GM19468 (cell line): ENCODE measurements at regions not wholly inside any gene's neighbourhood (a gene's known extent, or its start where the extent isn't known, plus 50 kb on each side); places are given as distances from the start of the nearest gene placed in this dataset.

Source experiments
- ATAC-seq: cut with Tn5 transposase; IDR thresholded peaks from one replicate; pipeline ENCODE4 v1.9.1; 2021; ENCODE audit warnings: mild to moderate bottlenecking, moderate library complexity, moderate number of reproducible peaks; ENCODE audit not compliant: unreplicated experiment; ENCODE audit errors: extremely low read depth

- ATAC-seq: no peak
Observed at GRCh38 chr5:54927097-54927746, 58.2 kb downstream of the ESM1 start.

DNA sequence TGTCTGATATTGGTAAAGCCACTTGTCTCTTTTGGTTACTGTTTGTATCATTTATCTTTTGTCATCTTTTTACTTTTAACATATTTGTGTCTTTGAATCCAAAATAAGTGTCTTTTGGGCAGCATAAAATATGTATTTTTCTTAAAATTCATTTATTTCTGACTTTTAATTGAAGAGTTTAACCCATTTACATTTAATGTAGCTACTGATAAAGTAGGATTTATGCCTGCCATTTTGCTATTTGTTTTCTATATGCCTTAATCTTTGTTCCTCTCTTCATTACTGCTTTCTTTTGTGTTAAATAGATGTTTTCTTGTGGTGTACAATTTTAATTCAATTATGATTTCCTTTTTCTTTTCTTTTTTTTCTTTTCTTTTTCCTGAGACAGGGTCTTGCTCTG, 60.9 kb downstream of the ESM1 start:
- no peak for ATAC-seq

- ATAC-seq: no peak
Observed at GRCh38 chr5:54917323-54917722, 68.1 kb downstream of the ESM1 start.

GRCh38 chr5:54915466-54916027, 69.8 kb downstream of the ESM1 start:
- ATAC-seq: no peak

- ATAC-seq: no peak
Observed at GRCh38 chr5:54912021-54912420, 73.4 kb downstream of the ESM1 start.

- no peak for ATAC-seq
Observed at GRCh38 chr5:54909911-54910870, 75.2 kb downstream of the ESM1 start.

GRCh38 chr5:54908774-54909525, 76.4 kb downstream of the ESM1 start:
- no peak for ATAC-seq

DNA sequence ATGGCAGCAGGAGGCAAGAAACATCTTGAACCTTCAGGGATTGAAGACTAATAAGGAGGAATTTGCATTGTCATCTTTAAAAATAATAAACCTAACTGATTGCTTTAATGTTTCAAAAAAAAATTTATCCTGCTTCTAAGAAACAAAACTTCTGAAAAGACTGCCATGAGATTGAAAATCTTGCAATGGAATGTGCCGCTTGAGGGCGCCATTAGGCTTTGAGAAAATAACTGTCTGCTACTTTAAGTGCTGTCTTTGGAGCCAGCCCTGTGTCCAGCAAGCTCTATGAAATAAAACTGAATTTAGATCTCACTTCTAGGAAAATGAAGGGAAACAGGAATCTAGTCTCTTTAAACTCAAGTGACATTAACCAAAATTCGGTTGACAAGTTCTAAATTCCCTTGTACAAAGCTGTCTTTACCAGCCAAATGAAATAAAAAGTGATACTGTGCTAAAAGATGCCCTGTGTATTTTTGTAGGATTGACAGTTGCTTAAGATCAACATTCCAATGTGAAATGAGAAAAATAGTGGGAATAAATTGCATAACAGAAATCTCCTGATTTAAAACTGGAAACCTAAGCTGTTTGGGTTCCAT, 79.4 kb downstream of the ESM1 start:
- ATAC-seq: no peak

- no peak for ATAC-seq
Observed at GRCh38 chr5:54905246-54905795, 80.1 kb downstream of the ESM1 start.

DNA sequence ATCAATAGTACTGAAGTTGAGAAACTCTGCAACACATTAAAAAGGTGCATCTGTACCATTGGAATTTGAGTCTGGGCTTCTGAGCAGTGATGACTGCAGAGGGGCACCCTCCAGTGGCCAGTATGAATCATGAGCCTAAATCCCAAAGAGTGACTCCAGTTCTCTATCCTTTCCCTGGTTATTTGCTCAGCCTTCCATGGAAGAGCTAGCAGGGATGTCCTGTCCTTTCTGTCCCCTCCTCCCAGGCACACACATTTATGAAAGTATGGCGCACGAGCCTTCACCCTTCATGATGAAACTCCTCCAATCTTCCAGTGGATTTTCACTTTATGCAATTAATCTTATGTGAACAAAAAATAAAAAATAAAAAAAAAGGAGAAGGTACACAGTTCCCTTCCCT, 81.0 kb downstream of the ESM1 start:
- no peak for ATAC-seq

DNA sequence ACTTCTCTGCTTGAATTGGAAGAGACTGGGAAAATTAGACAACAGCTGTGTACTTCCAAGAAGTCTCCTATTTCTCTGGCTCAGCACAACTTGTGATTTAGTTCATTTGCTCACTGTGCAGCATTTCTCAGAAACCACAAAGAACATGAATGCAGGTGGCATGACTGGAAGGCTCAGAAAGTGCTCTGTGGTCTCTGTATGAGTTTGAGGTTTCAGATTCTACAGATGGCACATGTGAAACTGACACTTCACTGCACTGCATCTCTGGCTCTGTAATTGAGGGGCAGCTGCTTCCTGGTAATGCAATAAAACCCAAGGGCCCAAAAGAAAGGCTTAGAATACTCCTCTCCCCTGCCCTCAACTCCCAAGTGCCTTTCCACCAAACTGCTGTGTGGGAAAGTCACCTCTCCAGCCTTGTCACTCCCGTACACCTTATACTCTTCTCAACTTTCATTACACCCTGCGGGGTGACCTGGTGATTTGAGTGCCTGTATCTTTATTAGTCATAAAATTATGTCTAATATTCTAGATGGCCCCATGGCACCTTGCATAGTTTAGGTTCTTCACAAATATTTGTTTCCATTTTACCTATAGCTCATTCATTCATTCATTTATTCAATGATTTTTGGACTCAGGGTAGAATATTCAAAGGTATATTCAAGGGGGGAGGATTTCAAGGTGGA, 82.5 kb downstream of the ESM1 start:
- peak; percentile 99 for ATAC-seq

DNA sequence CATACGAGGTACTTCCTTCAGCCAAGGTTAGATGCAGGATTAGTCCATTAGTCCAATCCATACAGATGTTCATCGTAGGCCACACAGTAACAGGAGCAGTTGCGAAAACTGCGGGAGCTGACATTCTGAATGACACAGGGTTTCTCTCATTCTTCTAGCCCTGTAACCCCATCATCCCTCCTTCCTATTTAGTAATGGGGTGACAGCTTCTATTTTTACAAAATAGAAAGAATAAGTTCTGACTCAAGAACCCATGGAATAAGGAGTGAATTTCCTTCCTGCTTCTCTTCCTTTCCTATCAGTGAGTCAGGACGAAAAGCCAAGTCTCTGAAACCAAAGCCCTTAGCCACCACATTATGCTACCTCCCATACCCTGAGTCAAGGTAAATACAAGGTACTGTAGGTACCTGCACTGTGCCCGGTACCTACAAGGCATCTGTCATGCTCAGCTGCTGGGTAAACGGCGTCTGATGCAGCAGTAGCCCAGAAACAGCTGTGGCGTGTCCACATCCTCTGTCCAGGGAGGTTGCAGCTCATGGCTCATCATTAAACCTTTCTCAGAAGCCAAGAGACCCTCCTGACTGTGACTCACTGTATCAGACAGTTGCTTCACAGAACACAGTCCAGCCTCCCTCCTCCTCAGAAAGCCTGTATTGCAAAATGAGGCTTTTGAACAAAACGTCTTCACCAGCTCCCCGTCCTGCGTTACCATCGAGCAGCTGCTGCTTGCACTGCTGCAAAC, 84.2 kb downstream of the ESM1 start:
- no peak for ATAC-seq

GRCh38 chr5:54897001-54897400, 88.4 kb downstream of the ESM1 start:
- ATAC-seq: no peak

- ATAC-seq: no peak
Observed at GRCh38 chr5:54895816-54896341, 89.5 kb downstream of the ESM1 start.

- no peak for ATAC-seq
Observed at GRCh38 chr5:54894957-54895815, 90.2 kb downstream of the ESM1 start.

- ATAC-seq: no peak
Observed at GRCh38 chr5:54889826-54890225, 95.6 kb downstream of the ESM1 start.

DNA sequence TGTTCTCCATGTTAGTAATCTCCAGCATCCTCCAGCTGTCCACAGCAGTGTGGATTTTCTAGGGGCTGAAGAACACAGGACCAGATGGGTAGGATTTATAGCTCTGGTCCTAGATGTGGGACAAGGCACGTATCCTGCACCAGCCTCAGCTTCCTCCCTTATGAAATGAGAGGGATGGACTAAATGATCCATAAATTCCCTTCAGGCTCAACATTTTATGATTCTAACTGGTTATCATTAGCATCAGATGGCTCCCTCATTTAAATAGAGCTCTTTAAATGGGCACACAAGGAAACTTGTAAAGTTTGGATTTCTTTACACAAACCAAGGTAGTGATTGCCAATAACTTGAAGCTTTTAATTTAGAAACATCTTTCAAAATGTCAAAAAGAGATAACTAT, 97.7 kb downstream of the ESM1 start:
- no peak for ATAC-seq
